LNCAP (cell line): ENCODE measurements at regions not wholly inside any gene's neighbourhood (a gene's known extent, or its start where the extent isn't known, plus 50 kb on each side); places are given as distances from the start of the nearest gene placed in this dataset.

Source experiments
- TF ChIP-seq, protein P1 (sequence below): fragments of 450-650 bp; IDR thresholded peaks from 2 replicates; pipeline ENCODE4 v1.5.1; 2017; ENCODE audit warnings: mild to moderate bottlenecking

DNA sequence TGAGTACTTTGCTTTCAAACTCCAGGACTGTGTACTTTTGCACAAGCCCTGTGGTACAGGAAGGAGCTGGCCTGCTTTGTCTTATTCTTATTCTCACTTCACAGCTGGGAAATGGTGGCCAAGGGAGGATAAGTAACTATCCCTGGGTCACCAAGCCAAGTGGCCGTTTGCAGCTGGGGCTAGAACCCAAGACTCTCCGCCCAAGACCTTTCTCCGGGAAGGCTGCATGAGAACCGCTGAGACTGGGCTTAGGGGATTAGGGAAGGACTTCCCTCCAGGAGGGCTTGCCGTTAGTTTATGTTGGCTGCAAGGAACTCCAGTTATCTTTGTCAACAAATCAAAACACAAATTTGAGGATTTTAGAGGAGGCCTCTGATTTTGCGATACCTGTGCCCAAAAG, 109.5 kb upstream of the ADRA1D start:
- TF ChIP-seq, protein P1, sequence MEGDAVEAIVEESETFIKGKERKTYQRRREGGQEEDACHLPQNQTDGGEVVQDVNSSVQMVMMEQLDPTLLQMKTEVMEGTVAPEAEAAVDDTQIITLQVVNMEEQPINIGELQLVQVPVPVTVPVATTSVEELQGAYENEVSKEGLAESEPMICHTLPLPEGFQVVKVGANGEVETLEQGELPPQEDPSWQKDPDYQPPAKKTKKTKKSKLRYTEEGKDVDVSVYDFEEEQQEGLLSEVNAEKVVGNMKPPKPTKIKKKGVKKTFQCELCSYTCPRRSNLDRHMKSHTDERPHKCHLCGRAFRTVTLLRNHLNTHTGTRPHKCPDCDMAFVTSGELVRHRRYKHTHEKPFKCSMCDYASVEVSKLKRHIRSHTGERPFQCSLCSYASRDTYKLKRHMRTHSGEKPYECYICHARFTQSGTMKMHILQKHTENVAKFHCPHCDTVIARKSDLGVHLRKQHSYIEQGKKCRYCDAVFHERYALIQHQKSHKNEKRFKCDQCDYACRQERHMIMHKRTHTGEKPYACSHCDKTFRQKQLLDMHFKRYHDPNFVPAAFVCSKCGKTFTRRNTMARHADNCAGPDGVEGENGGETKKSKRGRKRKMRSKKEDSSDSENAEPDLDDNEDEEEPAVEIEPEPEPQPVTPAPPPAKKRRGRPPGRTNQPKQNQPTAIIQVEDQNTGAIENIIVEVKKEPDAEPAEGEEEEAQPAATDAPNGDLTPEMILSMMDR, result no peak

DNA sequence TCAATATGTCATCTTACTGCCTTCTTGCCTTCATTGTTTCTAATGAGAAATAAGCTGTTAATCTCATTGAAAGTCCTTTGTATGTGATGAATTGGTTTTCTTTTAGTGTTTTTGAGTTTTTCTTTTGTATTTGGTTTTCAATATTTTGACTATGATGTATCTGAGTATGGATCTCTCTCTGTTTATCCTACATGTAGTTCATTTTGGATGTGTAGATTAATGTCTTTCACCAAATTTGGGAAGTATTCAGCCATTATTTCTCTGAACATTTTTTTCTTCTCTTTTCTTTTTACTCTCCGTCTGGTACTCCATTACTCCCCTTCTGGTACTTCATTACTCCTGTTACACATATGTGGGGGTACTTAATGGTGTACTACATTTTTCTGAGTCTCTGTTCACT, 103.3 kb upstream of the ADRA1D start:
- TF ChIP-seq, protein P1, result no peak

DNA sequence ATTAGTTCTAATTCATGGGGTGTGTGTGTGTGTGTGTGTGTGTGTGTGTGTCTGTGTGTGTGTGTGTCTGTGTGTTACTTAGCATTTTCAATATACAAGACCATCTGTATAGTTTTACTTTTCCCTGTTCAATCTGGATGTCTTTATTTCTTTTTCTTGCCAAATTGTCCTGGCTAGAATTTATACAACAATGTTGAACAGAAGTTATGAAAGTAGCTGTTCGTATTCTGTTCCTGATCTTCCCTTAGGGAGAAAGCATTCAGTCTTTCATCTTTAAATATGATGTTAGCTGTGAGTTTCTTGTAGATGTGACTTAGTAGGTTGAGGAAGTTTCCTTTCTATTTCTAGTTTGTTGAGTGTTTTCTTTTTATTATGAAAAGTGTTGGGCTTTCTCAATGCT, 101.0 kb upstream of the ADRA1D start:
- TF ChIP-seq, protein P1, result no peak

DNA sequence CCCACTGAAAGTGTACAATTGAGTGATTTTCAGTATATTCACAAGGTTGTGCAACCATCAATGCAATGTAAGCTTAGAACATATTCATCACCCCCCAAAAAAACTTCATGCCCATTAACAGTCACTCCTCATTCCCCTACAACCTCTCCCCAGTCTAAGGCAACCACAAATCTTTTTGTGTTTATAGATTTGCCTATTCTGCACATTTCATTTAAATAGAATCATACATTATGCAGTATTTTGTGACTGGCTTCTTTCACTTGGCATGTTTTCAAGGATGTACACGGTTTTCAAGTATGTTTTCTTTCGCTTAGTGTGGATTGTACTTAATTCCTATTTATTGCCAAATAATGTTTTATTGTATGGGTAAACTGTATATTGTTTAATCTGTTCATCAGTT, 95.6 kb upstream of the ADRA1D start:
- TF ChIP-seq, protein P1, result no peak

DNA sequence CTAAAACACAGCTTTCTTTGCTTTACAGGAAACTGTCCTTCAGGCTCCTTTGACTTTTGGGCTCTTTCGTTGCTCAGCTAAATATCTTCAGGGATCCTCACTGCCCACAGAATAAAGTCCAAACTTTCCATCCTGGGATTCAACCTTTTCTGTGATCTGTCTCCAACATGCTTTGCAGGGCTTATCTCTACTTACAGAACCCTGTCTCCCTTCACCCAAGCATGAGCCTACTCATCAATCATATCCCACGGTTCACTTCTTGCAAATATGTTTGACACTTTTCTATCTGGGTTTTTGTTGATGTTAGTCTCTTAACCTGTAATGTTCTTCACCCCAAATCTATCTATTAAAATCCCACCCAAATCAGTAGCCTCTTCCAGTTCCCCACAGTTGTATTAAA, 93.5 kb upstream of the ADRA1D start:
- TF ChIP-seq, protein P1, result no peak

GRCh38 chr20:4341804-4342485, 92.9 kb upstream of the ADRA1D start:
- TF ChIP-seq, protein P1, result no peak

DNA sequence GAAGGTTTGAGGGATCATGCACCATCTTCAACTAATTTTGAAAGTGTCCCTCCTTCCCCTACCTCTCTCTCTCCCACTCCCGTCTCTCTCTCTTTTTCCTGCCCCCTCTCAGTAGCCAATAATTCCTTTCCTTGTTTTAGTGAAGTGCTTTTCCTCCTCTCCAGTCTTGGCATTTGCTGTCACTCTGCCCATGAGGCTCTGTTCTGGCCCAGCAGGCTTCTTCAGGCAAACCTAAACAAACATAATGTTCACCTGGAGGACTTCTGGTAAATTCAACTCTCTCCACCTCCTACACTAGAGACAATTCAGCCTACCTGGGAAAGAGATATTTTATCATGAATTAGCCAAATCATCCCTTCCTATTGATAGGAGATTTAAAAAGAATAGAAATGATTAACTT, 86.6 kb upstream of the ADRA1D start:
- TF ChIP-seq, protein P1, result no peak
